ENCODE measurements at regions not wholly inside any gene's neighbourhood (a gene's known extent, or its start where the extent isn't known, plus 50 kb on each side); places are given as distances from the start of the nearest gene placed in this dataset.

DNA sequence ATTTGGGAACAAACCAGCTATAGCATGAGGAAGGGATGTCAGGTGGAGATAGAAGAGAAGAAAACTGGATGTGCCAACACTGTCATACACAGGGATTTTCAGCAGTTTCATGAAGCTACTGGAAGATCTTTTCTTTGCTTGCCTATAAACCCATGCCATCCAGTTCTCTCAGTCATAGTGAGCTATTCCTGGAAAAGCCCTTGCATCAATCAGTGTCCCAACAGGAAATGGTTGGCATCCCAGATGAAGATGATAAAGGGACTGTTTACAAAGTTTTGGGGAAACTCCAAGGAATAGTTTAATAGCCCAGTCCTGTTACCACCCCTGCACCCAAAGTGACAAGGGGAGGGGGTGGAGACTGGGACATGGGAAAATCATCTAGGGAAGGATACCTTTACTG, 58.5 kb upstream of the ARGLU1 start:
- no peak for TF ChIP-seq ZNF274 (IDR thresholded peaks at IDR 0.05; ENCODE audit: low read length)
- TF ChIP-seq ZNF274 (tag by site-specific recombination; IDR thresholded peaks at IDR 0.05; ENCODE audit: borderline replicate concordance): no peak
- TF ChIP-seq YY1 (tag by site-specific recombination; IDR thresholded peaks at IDR 0.05): no peak
- TF ChIP-seq TCF7L2 (IDR thresholded peaks at IDR 0.05; ENCODE audit: borderline replicate concordance, low read depth, low read length): no peak
- no peak for TF ChIP-seq ZNF2 (tag by site-specific recombination; IDR thresholded peaks at IDR 0.05)
- no peak for TF ChIP-seq GFI1B (tag by site-specific recombination; IDR thresholded peaks at IDR 0.05)
- TF ChIP-seq ZFP41 (tag by site-specific recombination; IDR thresholded peaks at IDR 0.05; ENCODE audit: borderline replicate concordance): no peak
- TF ChIP-seq, protein P1, sequence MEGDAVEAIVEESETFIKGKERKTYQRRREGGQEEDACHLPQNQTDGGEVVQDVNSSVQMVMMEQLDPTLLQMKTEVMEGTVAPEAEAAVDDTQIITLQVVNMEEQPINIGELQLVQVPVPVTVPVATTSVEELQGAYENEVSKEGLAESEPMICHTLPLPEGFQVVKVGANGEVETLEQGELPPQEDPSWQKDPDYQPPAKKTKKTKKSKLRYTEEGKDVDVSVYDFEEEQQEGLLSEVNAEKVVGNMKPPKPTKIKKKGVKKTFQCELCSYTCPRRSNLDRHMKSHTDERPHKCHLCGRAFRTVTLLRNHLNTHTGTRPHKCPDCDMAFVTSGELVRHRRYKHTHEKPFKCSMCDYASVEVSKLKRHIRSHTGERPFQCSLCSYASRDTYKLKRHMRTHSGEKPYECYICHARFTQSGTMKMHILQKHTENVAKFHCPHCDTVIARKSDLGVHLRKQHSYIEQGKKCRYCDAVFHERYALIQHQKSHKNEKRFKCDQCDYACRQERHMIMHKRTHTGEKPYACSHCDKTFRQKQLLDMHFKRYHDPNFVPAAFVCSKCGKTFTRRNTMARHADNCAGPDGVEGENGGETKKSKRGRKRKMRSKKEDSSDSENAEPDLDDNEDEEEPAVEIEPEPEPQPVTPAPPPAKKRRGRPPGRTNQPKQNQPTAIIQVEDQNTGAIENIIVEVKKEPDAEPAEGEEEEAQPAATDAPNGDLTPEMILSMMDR (tag by site-specific recombination; IDR thresholded peaks at IDR 0.05): no peak
- no peak for TF ChIP-seq ZNF174 (tag by site-specific recombination; IDR thresholded peaks at IDR 0.05)
- TF ChIP-seq ZNF530 (tag by site-specific recombination; IDR thresholded peaks at IDR 0.05; ENCODE audit: low read depth): no peak
- no peak for TF ChIP-seq ZNF660 (tag by site-specific recombination; IDR thresholded peaks at IDR 0.05)
- no peak for TF ChIP-seq ZNF48 (tag by site-specific recombination; IDR thresholded peaks at IDR 0.05)
- TF ChIP-seq, protein P2, sequence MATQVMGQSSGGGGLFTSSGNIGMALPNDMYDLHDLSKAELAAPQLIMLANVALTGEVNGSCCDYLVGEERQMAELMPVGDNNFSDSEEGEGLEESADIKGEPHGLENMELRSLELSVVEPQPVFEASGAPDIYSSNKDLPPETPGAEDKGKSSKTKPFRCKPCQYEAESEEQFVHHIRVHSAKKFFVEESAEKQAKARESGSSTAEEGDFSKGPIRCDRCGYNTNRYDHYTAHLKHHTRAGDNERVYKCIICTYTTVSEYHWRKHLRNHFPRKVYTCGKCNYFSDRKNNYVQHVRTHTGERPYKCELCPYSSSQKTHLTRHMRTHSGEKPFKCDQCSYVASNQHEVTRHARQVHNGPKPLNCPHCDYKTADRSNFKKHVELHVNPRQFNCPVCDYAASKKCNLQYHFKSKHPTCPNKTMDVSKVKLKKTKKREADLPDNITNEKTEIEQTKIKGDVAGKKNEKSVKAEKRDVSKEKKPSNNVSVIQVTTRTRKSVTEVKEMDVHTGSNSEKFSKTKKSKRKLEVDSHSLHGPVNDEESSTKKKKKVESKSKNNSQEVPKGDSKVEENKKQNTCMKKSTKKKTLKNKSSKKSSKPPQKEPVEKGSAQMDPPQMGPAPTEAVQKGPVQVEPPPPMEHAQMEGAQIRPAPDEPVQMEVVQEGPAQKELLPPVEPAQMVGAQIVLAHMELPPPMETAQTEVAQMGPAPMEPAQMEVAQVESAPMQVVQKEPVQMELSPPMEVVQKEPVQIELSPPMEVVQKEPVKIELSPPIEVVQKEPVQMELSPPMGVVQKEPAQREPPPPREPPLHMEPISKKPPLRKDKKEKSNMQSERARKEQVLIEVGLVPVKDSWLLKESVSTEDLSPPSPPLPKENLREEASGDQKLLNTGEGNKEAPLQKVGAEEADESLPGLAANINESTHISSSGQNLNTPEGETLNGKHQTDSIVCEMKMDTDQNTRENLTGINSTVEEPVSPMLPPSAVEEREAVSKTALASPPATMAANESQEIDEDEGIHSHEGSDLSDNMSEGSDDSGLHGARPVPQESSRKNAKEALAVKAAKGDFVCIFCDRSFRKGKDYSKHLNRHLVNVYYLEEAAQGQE (tag by site-specific recombination; IDR thresholded peaks at IDR 0.05): no peak
- no peak for TF ChIP-seq ZNF121 (tag by site-specific recombination; IDR thresholded peaks at IDR 0.05)
